GM12891 (cell line): ENCODE measurements at regions not wholly inside any gene's neighbourhood (a gene's known extent, or its start where the extent isn't known, plus 50 kb on each side); places are given as distances from the start of the nearest gene placed in this dataset.
"Not testable (repeated sequence)": the region's sequence is repeated elsewhere in the genome, so short reads cannot be mapped to it uniquely, and the experiment has no call there.

Experiments used
- PAX5 ChIP-seq: IDR thresholded peaks from 2 replicates; pipeline ENCODE4 v1.6.1; 2011; ENCODE audit warnings: low read length, moderate library complexity, mild to moderate bottlenecking; ENCODE audit not compliant: insufficient read depth, severe bottlenecking
- POLR2A ChIP-seq: IDR thresholded peaks from 2 replicates; pipeline ENCODE4 v1.6.1; 2011; ENCODE audit warnings: low read depth, low read length, control low read depth
- TAF1 ChIP-seq: IDR thresholded peaks from 2 replicates; pipeline ENCODE4 v1.6.1; 2011; ENCODE audit warnings: low read depth, low read length, control low read depth

GRCh38 chr1:149664624-149665023 is 81.0 kb downstream of the PPIAL4C start:
- TF ChIP-seq POLR2A, PAX5, TAF1: not testable (repeated sequence)
